ENCODE measurements at regions not wholly inside any gene's neighbourhood (a gene's known extent, or its start where the extent isn't known, plus 50 kb on each side); places are given as distances from the start of the nearest gene placed in this dataset.

GRCh38 chr1:163821679-163822078 is 499.9 kb downstream of the NUF2 start:
- DNase-seq (ENCODE audit: low spot score in 2 of 2): no peak
- Histone ChIP-seq H3K27ac (no peak overlapping the region), H3K4me1 (no peaks in the 10 kb centered on the region), H3K9me3 (no peaks in the 10 kb centered on the region), H3K27me3 (no peaks in the 10 kb centered on the region), H3K4me3 (no peak overlapping the region), H3K36me3 (no peaks in the 10 kb centered on the region)
- TF ChIP-seq POLR2A (IDR thresholded peaks at IDR 0.05) (no peak), POLR2AphosphoS5 (IDR thresholded peaks at IDR 0.05) (no peak)
- TF ChIP-seq, protein P1, sequence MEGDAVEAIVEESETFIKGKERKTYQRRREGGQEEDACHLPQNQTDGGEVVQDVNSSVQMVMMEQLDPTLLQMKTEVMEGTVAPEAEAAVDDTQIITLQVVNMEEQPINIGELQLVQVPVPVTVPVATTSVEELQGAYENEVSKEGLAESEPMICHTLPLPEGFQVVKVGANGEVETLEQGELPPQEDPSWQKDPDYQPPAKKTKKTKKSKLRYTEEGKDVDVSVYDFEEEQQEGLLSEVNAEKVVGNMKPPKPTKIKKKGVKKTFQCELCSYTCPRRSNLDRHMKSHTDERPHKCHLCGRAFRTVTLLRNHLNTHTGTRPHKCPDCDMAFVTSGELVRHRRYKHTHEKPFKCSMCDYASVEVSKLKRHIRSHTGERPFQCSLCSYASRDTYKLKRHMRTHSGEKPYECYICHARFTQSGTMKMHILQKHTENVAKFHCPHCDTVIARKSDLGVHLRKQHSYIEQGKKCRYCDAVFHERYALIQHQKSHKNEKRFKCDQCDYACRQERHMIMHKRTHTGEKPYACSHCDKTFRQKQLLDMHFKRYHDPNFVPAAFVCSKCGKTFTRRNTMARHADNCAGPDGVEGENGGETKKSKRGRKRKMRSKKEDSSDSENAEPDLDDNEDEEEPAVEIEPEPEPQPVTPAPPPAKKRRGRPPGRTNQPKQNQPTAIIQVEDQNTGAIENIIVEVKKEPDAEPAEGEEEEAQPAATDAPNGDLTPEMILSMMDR (IDR thresholded peaks at IDR 0.05): no peak
- intact Hi-C loops (cut with DNase I; ENCODE audit: low total_unique reads): no loop called here

- no peaks in the 10 kb centered on the region for H3K9me3 ChIP-seq
- TF ChIP-seq POLR2A (IDR thresholded peaks at IDR 0.05) (no peak), POLR2AphosphoS5 (IDR thresholded peaks at IDR 0.05) (no peak)
- TF ChIP-seq, protein P1 (IDR thresholded peaks at IDR 0.05): no peak
- no peak overlapping the region for H3K4me3 ChIP-seq
- no peaks in the 10 kb centered on the region for H3K4me1 ChIP-seq
- DNase-seq (ENCODE audit: low spot score in 2 of 2): no peak
- no peaks in the 10 kb centered on the region for H3K27me3 ChIP-seq
- H3K36me3 ChIP-seq: no peaks in the 10 kb centered on the region
- no peak overlapping the region for H3K27ac ChIP-seq
- intact Hi-C loops (cut with DNase I; ENCODE audit: low total_unique reads): no loop called here
Measured at GRCh38 chr1:163823017-163823416, 501.3 kb downstream of the NUF2 start.

DNA sequence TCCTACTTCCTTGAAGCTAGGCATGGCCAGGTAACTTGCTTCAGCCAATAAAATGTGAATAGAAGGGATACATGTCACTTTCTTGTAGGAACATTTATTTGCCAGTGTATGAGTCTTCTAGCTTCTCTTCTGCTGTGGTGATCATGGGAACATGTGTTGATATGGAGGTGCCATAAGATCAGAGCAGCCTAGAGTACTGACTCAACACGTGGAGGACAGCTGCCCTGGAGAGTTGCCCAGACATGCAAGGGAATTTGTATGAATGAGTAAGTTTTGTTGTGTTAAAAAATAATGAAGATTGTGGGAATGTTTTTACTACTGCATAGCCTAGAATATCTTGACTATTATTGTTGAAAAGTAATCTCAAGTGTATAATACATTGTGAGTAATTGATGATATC is 502.3 kb downstream of the NUF2 start:
- H3K36me3 ChIP-seq: no peaks in the 10 kb centered on the region
- intact Hi-C loops (cut with DNase I; ENCODE audit: low total_unique reads): no loop called here
- TF ChIP-seq POLR2A (IDR thresholded peaks at IDR 0.05): no peak
- no peaks in the 10 kb centered on the region for H3K27me3 ChIP-seq
- no peak overlapping the region for H3K27ac ChIP-seq
- no peak overlapping the region for H3K4me3 ChIP-seq
- H3K4me1 ChIP-seq: no peaks in the 10 kb centered on the region
- no peaks in the 10 kb centered on the region for H3K9me3 ChIP-seq
- no peak for DNase-seq (ENCODE audit: low spot score in 2 of 2)

DNA sequence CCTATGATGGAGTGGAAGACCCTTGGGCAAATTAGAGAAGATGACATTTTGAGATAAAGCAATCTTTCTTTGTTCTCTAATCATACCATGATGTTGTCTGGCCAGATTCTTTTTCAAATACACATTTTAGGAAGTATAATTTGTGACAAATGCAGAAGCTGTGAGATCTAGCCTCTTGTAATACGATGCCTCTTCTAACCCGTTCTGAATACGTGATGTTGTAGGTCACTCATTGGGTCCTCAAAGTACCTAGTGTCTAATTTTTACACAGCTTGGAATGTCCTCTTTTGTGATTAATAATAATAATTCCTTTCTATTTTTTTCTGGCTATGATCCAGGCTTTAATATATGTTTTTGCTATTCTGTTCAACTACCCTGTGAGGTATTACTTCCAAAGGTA is 502.7 kb downstream of the NUF2 start:
- TF ChIP-seq, protein P1 (IDR thresholded peaks at IDR 0.05): no peak
- TF ChIP-seq POLR2AphosphoS5 (IDR thresholded peaks at IDR 0.05): no peak
- no peak for TF ChIP-seq POLR2A (IDR thresholded peaks at IDR 0.05)
- H3K27ac ChIP-seq: no peak overlapping the region
- no peak overlapping the region for H3K4me3 ChIP-seq
- no peaks in the 10 kb centered on the region for H3K4me1 ChIP-seq
- no peak for DNase-seq (ENCODE audit: low spot score in 2 of 2)
- intact Hi-C loops (cut with DNase I; ENCODE audit: low total_unique reads): no loop called here
- H3K36me3 ChIP-seq: no peaks in the 10 kb centered on the region
- H3K9me3 ChIP-seq: no peaks in the 10 kb centered on the region
- no peaks in the 10 kb centered on the region for H3K27me3 ChIP-seq

DNA sequence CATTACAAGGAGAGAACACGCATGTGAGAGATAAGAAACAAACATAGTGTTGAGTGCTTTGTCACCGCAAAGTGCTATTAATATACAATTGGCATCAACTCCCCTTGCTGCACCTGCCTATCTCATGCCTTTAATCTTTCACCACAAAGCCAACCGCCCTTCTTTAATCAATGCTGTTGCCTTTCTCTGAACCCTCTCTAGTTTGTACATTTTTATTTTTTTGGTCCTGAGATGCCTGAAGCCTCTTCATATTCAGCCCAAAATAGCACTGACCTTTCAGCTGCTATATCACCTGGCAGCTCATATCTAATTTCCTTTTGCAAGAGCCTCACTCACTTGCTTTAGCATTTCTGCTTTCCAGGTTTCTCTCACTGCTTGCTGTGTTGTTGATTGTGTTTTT is 504.7 kb downstream of the NUF2 start:
- Histone ChIP-seq H3K27me3 (no peaks in the 10 kb centered on the region), H3K4me1 (no peaks in the 10 kb centered on the region), H3K9me3 (no peaks in the 10 kb centered on the region), H3K4me3 (no peak overlapping the region), H3K36me3 (no peaks in the 10 kb centered on the region), H3K27ac (no peak overlapping the region)
- DNase-seq (ENCODE audit: low spot score in 2 of 2): no peak
- intact Hi-C loops (cut with DNase I; ENCODE audit: low total_unique reads): no loop called here
- TF ChIP-seq, protein P1 (IDR thresholded peaks at IDR 0.05): no peak
- TF ChIP-seq POLR2A (IDR thresholded peaks at IDR 0.05): no peak
- no peak for TF ChIP-seq POLR2AphosphoS5 (IDR thresholded peaks at IDR 0.05)

- Histone ChIP-seq H3K27ac (no peak overlapping the region), H3K36me3 (no peaks in the 10 kb centered on the region), H3K9me3 (no peaks in the 10 kb centered on the region), H3K27me3 (no peaks in the 10 kb centered on the region), H3K4me1 (no peaks in the 10 kb centered on the region), H3K4me3 (no peak overlapping the region)
- TF ChIP-seq POLR2A (IDR thresholded peaks at IDR 0.05) (no peak), POLR2AphosphoS5 (IDR thresholded peaks at IDR 0.05) (no peak)
- TF ChIP-seq, protein P1 (IDR thresholded peaks at IDR 0.05): no peak
- DNase-seq (ENCODE audit: low spot score in 2 of 2): no peak
- intact Hi-C loops (cut with DNase I; ENCODE audit: low total_unique reads): no loop called here
Measured at GRCh38 chr1:163834778-163835177, 513.0 kb downstream of the NUF2 start.
